ENCODE measurements at regions not wholly inside any gene's neighbourhood (a gene's known extent, or its start where the extent isn't known, plus 50 kb on each side); places are given as distances from the start of the nearest gene placed in this dataset.

- H3K4me3 ChIP-seq (replicated peaks in 1 of 2; ENCODE audit: low read depth in 2 of 2, low read length in 2 of 2), result no peak overlapping the region
- peak in 1 of 2 donors; percentile 57 for DNase-seq (ENCODE audit: low read depth in 2 of 2)
- TF ChIP-seq CTCF (IDR thresholded peaks at IDR 0.05; ENCODE audit: low read depth, low read length), result no peak
These were observed 89.2 kb downstream of the CXCL12 start for GRCh38 chr10:44295644-44296241.

GRCh38 chr10:44294726-44295412 is 90.0 kb downstream of the CXCL12 start:
- no peak for TF ChIP-seq CTCF (IDR thresholded peaks at IDR 0.05; ENCODE audit: low read depth, low read length)
- H3K4me3 ChIP-seq (replicated peaks in 1 of 2; ENCODE audit: low read depth in 2 of 2, low read length in 2 of 2), result no peak overlapping the region
- peak in 1 of 2 donors; percentile 41 for DNase-seq (ENCODE audit: low read depth in 2 of 2)

GRCh38 chr10:44293842-44294241 is 91.1 kb downstream of the CXCL12 start:
- peak overlapping the region in 1 of 2 donors; percentile 26 for H3K4me3 ChIP-seq (replicated peaks in 1 of 2; ENCODE audit: low read depth in 2 of 2, low read length in 2 of 2)
- DNase-seq (ENCODE audit: low read depth in 2 of 2), result peak; percentile 84 to 96
- TF ChIP-seq CTCF (IDR thresholded peaks at IDR 0.05; ENCODE audit: low read depth, low read length), result no peak

- peak in 1 of 2 donors; percentile 38 for DNase-seq (ENCODE audit: low read depth in 2 of 2)
- H3K4me3 ChIP-seq (replicated peaks in 1 of 2; ENCODE audit: low read depth in 2 of 2, low read length in 2 of 2), result peak overlapping the region in 1 of 2 donors; percentile 26
- TF ChIP-seq CTCF (IDR thresholded peaks at IDR 0.05; ENCODE audit: low read depth, low read length), result no peak
These were observed 91.6 kb downstream of the CXCL12 start for GRCh38 chr10:44293306-44293778.

GRCh38 chr10:44292390-44293002 is 92.4 kb downstream of the CXCL12 start:
- TF ChIP-seq CTCF (IDR thresholded peaks at IDR 0.05; ENCODE audit: low read depth, low read length), result no peak
- H3K4me3 ChIP-seq (replicated peaks in 1 of 2; ENCODE audit: low read depth in 2 of 2, low read length in 2 of 2), result no peak overlapping the region
- no peak for DNase-seq (ENCODE audit: low read depth in 2 of 2)

- no peak overlapping the region for H3K4me3 ChIP-seq (replicated peaks in 1 of 2; ENCODE audit: low read depth in 2 of 2, low read length in 2 of 2)
- peak in 1 of 2 donors; percentile 12 for DNase-seq (ENCODE audit: low read depth in 2 of 2)
- no peak for TF ChIP-seq CTCF (IDR thresholded peaks at IDR 0.05; ENCODE audit: low read depth, low read length)
These were observed 93.8 kb downstream of the CXCL12 start for GRCh38 chr10:44291091-44291490.

Measured in cardiac fibroblast (primary cell).